ENCODE measurements at regions not wholly inside any gene's neighbourhood (a gene's known extent, or its start where the extent isn't known, plus 50 kb on each side); places are given as distances from the start of the nearest gene placed in this dataset.

DNA sequence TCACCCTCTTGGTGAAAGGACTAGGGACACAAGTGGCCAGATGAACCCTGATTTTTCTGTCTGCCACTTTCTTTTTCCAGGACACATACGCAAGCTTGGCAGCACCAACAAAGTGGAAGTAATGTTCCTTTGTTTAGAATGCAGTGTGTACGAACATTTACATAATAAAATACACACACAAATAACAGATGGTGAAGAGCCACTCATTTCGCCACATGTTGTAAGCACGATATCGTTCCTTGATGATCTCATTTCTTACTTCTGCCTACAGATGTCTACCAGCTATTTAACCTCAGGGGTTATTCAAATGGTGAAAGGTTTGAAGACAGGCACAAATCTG, 670.2 kb upstream of the CXADR start (continued):
- TF ChIP-seq, protein P1, sequence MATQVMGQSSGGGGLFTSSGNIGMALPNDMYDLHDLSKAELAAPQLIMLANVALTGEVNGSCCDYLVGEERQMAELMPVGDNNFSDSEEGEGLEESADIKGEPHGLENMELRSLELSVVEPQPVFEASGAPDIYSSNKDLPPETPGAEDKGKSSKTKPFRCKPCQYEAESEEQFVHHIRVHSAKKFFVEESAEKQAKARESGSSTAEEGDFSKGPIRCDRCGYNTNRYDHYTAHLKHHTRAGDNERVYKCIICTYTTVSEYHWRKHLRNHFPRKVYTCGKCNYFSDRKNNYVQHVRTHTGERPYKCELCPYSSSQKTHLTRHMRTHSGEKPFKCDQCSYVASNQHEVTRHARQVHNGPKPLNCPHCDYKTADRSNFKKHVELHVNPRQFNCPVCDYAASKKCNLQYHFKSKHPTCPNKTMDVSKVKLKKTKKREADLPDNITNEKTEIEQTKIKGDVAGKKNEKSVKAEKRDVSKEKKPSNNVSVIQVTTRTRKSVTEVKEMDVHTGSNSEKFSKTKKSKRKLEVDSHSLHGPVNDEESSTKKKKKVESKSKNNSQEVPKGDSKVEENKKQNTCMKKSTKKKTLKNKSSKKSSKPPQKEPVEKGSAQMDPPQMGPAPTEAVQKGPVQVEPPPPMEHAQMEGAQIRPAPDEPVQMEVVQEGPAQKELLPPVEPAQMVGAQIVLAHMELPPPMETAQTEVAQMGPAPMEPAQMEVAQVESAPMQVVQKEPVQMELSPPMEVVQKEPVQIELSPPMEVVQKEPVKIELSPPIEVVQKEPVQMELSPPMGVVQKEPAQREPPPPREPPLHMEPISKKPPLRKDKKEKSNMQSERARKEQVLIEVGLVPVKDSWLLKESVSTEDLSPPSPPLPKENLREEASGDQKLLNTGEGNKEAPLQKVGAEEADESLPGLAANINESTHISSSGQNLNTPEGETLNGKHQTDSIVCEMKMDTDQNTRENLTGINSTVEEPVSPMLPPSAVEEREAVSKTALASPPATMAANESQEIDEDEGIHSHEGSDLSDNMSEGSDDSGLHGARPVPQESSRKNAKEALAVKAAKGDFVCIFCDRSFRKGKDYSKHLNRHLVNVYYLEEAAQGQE (IDR thresholded peaks at IDR 0.05; ENCODE audit: unreplicated experiment): no peak
- TF ChIP-seq CREB1 (CRISPR knock-in tag; IDR thresholded peaks at IDR 0.05; ENCODE audit: low read depth) (no peak), ZNF114 (CRISPR knock-in tag; IDR thresholded peaks at IDR 0.05) (no peak)

DNA sequence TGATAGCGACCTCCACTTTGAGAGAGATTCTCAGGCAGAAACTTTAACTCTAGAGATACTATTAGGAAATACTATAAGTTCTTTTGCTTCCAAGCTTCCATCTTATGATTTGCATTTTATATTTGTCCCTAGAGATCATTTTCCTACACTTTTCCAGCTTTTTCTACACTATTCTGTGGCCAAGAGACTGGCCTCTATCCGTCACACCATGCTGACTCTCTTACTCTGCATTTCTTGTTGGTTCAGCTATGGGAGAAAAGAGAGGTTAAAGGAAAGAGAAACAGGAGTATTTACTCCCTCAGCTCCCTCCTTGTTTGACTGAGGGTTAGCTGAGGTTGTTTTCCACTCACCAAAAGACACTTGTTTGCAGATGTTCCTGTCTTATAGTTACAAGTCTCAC, 665.6 kb upstream of the CXADR start:
- Histone ChIP-seq H3K4me1 (ENCODE audit: insufficient read depth) (no peaks in the 10 kb centered on the region), H3K36me3 (ENCODE audit: insufficient read depth) (no peaks in the 10 kb centered on the region), H4K20me1 (replicated peaks; ENCODE audit: insufficient read depth) (no peaks in the 10 kb centered on the region), H3K4me2 (no peak overlapping the region), H3K4me3 (no peak overlapping the region), H2AFZ (peak overlapping the region; percentile 5; the same call in 1 of the 2 replicates), H3K27me3 (ENCODE audit: insufficient read depth) (no peaks in the 10 kb centered on the region), H3F3A (replicated peaks; ENCODE audit: low read depth) (no peaks in the 10 kb centered on the region), H3K27ac (ENCODE audit: low read depth) (no peak overlapping the region), H3K9me2 (ENCODE audit: insufficient read depth) (no peaks in the 10 kb centered on the region), H3K79me2 (replicated peaks; ENCODE audit: insufficient read depth) (no peaks in the 10 kb centered on the region)
- no peaks in the 10 kb centered on the region for H3K4me1 Mint-ChIP-seq
- no peaks in the 10 kb centered on the region for H3K36me3 Mint-ChIP-seq (ENCODE audit: low read depth)
- TF ChIP-seq ZNF331 (CRISPR knock-in tag; IDR thresholded peaks at IDR 0.05; ENCODE audit: low read depth) (no peak), ZNF114 (CRISPR knock-in tag; IDR thresholded peaks at IDR 0.05) (no peak), CTCF (conservative IDR thresholded peaks at IDR 0.05; ENCODE audit: low read depth in 2 of 2) (no peak), CREB1 (CRISPR knock-in tag; IDR thresholded peaks at IDR 0.05; ENCODE audit: low read depth) (no peak)
- DNase-seq (ENCODE audit: low spot score) (no peak), ATAC-seq (no peak)
- H3K27ac Mint-ChIP-seq: no peak overlapping the region
- no peaks in the 10 kb centered on the region for H3K27me3 Mint-ChIP-seq (ENCODE audit: insufficient read depth, low read depth, poor library complexity)
- H3K4me3 Mint-ChIP-seq: no peak overlapping the region
- no peaks in the 10 kb centered on the region for H3K9me3 Mint-ChIP-seq

- no peaks in the 10 kb centered on the region for H3K36me3 ChIP-seq (ENCODE audit: insufficient read depth)
- no peaks in the 10 kb centered on the region for H3F3A ChIP-seq (replicated peaks; ENCODE audit: low read depth)
- no peak overlapping the region for H3K4me3 ChIP-seq
- no peak overlapping the region for H3K4me2 ChIP-seq
- TF ChIP-seq EZH2phosphoT487 (IDR thresholded peaks at IDR 0.05; ENCODE audit: unreplicated experiment) (no peak), CTCF (conservative IDR thresholded peaks at IDR 0.05; ENCODE audit: low read depth in 2 of 2) (peak in 1 of 2 experiments; percentile 40; a peak in 3 of 4 replicates)
- no peaks in the 10 kb centered on the region for H3K27me3 ChIP-seq (ENCODE audit: insufficient read depth)
- H3K27me3 Mint-ChIP-seq (ENCODE audit: insufficient read depth, low read depth, poor library complexity): no peaks in the 10 kb centered on the region
- no peak overlapping the region for H3K27ac ChIP-seq (ENCODE audit: low read depth)
- DNase-seq (ENCODE audit: low spot score): peak; percentile 34
- ATAC-seq: no peak; the same call in 2 of the 3 replicates
- no peak overlapping the region for H2AFZ ChIP-seq
- H3K9me2 ChIP-seq (ENCODE audit: insufficient read depth): no peaks in the 10 kb centered on the region
- H3K9me3 Mint-ChIP-seq: peaks cover 13% of the 10 kb centered on the region; the same call in 2 of the 3 replicates
- no peak overlapping the region for H3K27ac Mint-ChIP-seq
- no peaks in the 10 kb centered on the region for H3K4me1 Mint-ChIP-seq
- no peaks in the 10 kb centered on the region for H3K4me1 ChIP-seq (ENCODE audit: insufficient read depth)
- peaks cover 7% of the 10 kb centered on the region; the same call in 2 of the 3 replicates for H3K36me3 Mint-ChIP-seq (ENCODE audit: low read depth)
- H3K4me3 Mint-ChIP-seq: no peak overlapping the region
- H3K79me2 ChIP-seq (replicated peaks; ENCODE audit: insufficient read depth): no peaks in the 10 kb centered on the region
- H4K20me1 ChIP-seq (replicated peaks; ENCODE audit: insufficient read depth): no peaks in the 10 kb centered on the region
Observed at GRCh38 chr21:16851054-16851453, 661.8 kb upstream of the CXADR start.

Data from GM23338 (cell line).